H9 (cell line): ENCODE measurements at regions not wholly inside any gene's neighbourhood (a gene's known extent, or its start where the extent isn't known, plus 50 kb on each side); places are given as distances from the start of the nearest gene placed in this dataset.

Source experiments
- DNase-seq: peaks from one replicate; pipeline ENCODE4 v3.0.0-alpha.2; 2017
- H2AFZ ChIP-seq: one replicate; pipeline ENCODE4 v1.6.1; 2013; ENCODE audit warnings: mild to moderate bottlenecking, low read length, control low read depth, moderate library complexity
- H2AK5ac ChIP-seq: 2 replicates; pipeline ENCODE4 v1.6.1; 2013; ENCODE audit warnings: low read length, control low read depth, mixed read lengths; ENCODE audit not compliant: insufficient read length
- H2BK120ac ChIP-seq: one replicate; pipeline ENCODE4 v1.6.1; 2013; ENCODE audit warnings: low read depth, mild to moderate bottlenecking, low read length, control low read depth, inconsistent platforms; ENCODE audit not compliant: poor library complexity, severe bottlenecking
- H2BK12ac ChIP-seq: 2 replicates; pipeline ENCODE4 v1.6.1; 2013; ENCODE audit warnings: low read length, control low read depth, mixed read lengths, low read depth; ENCODE audit not compliant: insufficient read length
- H2BK15ac ChIP-seq: 2 replicates; pipeline ENCODE4 v1.6.1; 2013; ENCODE audit warnings: low read depth, low read length, control low read depth
- H2BK20ac ChIP-seq: one replicate; pipeline ENCODE4 v1.6.1; 2013; ENCODE audit warnings: low read depth, mild to moderate bottlenecking, low read length, control low read depth, inconsistent platforms; ENCODE audit not compliant: poor library complexity, severe bottlenecking
- H2BK5ac ChIP-seq: 2 replicates; pipeline ENCODE4 v1.6.1; 2013; ENCODE audit warnings: low read length, control low read depth, mixed read lengths; ENCODE audit not compliant: insufficient read length
- H3K14ac ChIP-seq: 2 replicates; pipeline ENCODE4 v1.6.1; 2013; ENCODE audit warnings: low read length, control low read depth; ENCODE audit not compliant: insufficient read depth
- H3K18ac ChIP-seq: 2 replicates; pipeline ENCODE4 v1.6.1; 2013; ENCODE audit warnings: low read depth, mild to moderate bottlenecking, mixed read lengths, low read length, control low read depth; ENCODE audit not compliant: insufficient read length
- H3K23ac ChIP-seq: 2 replicates; pipeline ENCODE4 v1.6.1; 2013; ENCODE audit warnings: low read length, control low read depth, mixed read lengths, low read depth; ENCODE audit not compliant: insufficient read length
- H3K23me2 ChIP-seq: 2 replicates; pipeline ENCODE4 v1.6.1; 2013; ENCODE audit warnings: low read depth, mild to moderate bottlenecking, mixed read lengths, low read length, control low read depth; ENCODE audit not compliant: insufficient read length, poor library complexity, severe bottlenecking
- H3K27ac ChIP-seq: 2 replicates; pipeline ENCODE4 v1.5.1; 2013; ENCODE audit warnings: low read length, control low read depth, mixed read lengths, low read depth; ENCODE audit not compliant: insufficient read length
- H3K27me3 ChIP-seq: 2 replicates; pipeline ENCODE4 v1.6.1; 2013; ENCODE audit warnings: low read length, control low read depth, inconsistent platforms; ENCODE audit not compliant: insufficient read depth
- H3K4ac ChIP-seq: 2 replicates; pipeline ENCODE4 v1.6.1; 2013; ENCODE audit warnings: low read depth, mild to moderate bottlenecking, control low read depth, inconsistent platforms, low read length, moderate library complexity
- H3K4me1 ChIP-seq: 2 replicates; pipeline ENCODE4 v1.6.1; 2013; ENCODE audit warnings: low read length, control low read depth, inconsistent platforms; ENCODE audit not compliant: insufficient read depth
- H3K4me2 ChIP-seq: 2 replicates; pipeline ENCODE4 v1.6.1; 2013; ENCODE audit warnings: low read length, control low read depth, mixed read lengths; ENCODE audit not compliant: insufficient read length, insufficient read depth
- H3K56ac ChIP-seq: 2 replicates; pipeline ENCODE4 v1.6.1; 2013; ENCODE audit warnings: low read depth, mild to moderate bottlenecking, mixed read lengths, low read length, control low read depth; ENCODE audit not compliant: insufficient read length
- H3K79me1 ChIP-seq: 2 replicates; pipeline ENCODE4 v1.6.1; 2013; ENCODE audit warnings: low read depth, mild to moderate bottlenecking, moderate library complexity, low read length, control low read depth, inconsistent platforms; ENCODE audit not compliant: insufficient read depth, poor library complexity, severe bottlenecking
- H3K79me2 ChIP-seq: 2 replicates; pipeline ENCODE4 v1.6.1; 2013; ENCODE audit warnings: low read length, control low read depth, inconsistent platforms; ENCODE audit not compliant: insufficient read depth
- H3K9ac ChIP-seq: 2 replicates; pipeline ENCODE4 v1.6.1; 2013; ENCODE audit warnings: low read length, control low read depth, mixed read lengths; ENCODE audit not compliant: insufficient read length; ENCODE audit errors: extremely low read depth
- H3K9me3 ChIP-seq: one replicate; pipeline ENCODE4 v1.6.1; 2013; ENCODE audit warnings: low read depth, low read length, inconsistent platforms; ENCODE audit not compliant: control insufficient read depth
- H3T11ph ChIP-seq: one replicate; pipeline ENCODE4 v1.6.1; 2013; ENCODE audit warnings: mild to moderate bottlenecking, low read length, control low read depth, inconsistent platforms
- H4K20me1 ChIP-seq: one replicate; pipeline ENCODE4 v1.6.1; 2013; ENCODE audit not compliant: control insufficient read depth, insufficient read length, insufficient read depth
- H4K5ac ChIP-seq: 2 replicates; pipeline ENCODE4 v1.6.1; 2013; ENCODE audit warnings: low read depth, mild to moderate bottlenecking, mixed read lengths, low read length, control low read depth; ENCODE audit not compliant: insufficient read length
- H4K8ac ChIP-seq: replicated peaks from 2 replicates; pipeline ENCODE4 v1.6.1; 2013; ENCODE audit warnings: low read length, control low read depth, mixed read lengths, low read depth; ENCODE audit not compliant: insufficient read length
- H4K91ac ChIP-seq: 2 replicates; pipeline ENCODE4 v1.6.1; 2013; ENCODE audit warnings: low read depth, mild to moderate bottlenecking, moderate library complexity, mixed read lengths, low read length, control low read depth; ENCODE audit not compliant: insufficient read length
- H3K27ac Mint-ChIP-seq, 3 experiments: 2 replicates in 2 of 3; 3 replicates in 1 of 3; pipeline ENCODE4 v1.8.0; 2020 to 2021; ENCODE audit warnings: mixed read lengths in 3 of 3, mild to moderate bottlenecking in 1 of 3, moderate library complexity in 1 of 3
- H3K27me3 Mint-ChIP-seq: 2 replicates; pipeline ENCODE4 v1.8.0; 2021; ENCODE audit warnings: low read depth, mild to moderate bottlenecking, moderate library complexity, mixed read lengths
- H3K36me3 Mint-ChIP-seq, 3 experiments: 2 replicates in 2 of 3; 3 replicates in 1 of 3; pipeline ENCODE4 v1.8.0; 2020 to 2021; ENCODE audit warnings: low read depth in 3 of 3, mixed read lengths in 3 of 3; ENCODE audit not compliant: insufficient read depth in 1 of 3
- H3K4me1 Mint-ChIP-seq, 2 experiments: 2 replicates each; pipeline ENCODE4 v1.8.0; 2020; ENCODE audit warnings: mixed read lengths in 2 of 2
- H3K4me3 Mint-ChIP-seq, 2 experiments: 2 replicates in 1 of 2; 3 replicates in 1 of 2; pipeline ENCODE4 v1.8.0; 2020 to 2021; ENCODE audit warnings: mild to moderate bottlenecking in 2 of 2, mixed read lengths in 2 of 2, moderate library complexity in 1 of 2
- H3K9me3 Mint-ChIP-seq, 2 experiments: 2 replicates in 1 of 2; 3 replicates in 1 of 2; pipeline ENCODE4 v1.8.0; 2020; ENCODE audit warnings: mild to moderate bottlenecking in 2 of 2, mixed read lengths in 2 of 2, moderate library complexity in 1 of 2
- WGBS: extraction: QIAGEN DNeasy Blood & Tissue Kit; methylation state at CpG from one replicate; pipeline ENCODE4 v1.1.7; 2013; ENCODE audit warnings: missing lambda C conversion rate, low lambda C conversion rate, mixed read lengths; ENCODE audit not compliant: insufficient read length; ENCODE audit errors: extremely low coverage; 5-methylcytosine and 5-hydroxymethylcytosine counted together
- TF ChIP-seq, protein P1 (sequence below): fragments of 200-600 bp; sonication (generic); conservative IDR thresholded peaks from 3 replicates; pipeline ENCODE4 v1.8.0; 2021; ENCODE audit warnings: antibody characterized with exemption, mild to moderate bottlenecking

DNA sequence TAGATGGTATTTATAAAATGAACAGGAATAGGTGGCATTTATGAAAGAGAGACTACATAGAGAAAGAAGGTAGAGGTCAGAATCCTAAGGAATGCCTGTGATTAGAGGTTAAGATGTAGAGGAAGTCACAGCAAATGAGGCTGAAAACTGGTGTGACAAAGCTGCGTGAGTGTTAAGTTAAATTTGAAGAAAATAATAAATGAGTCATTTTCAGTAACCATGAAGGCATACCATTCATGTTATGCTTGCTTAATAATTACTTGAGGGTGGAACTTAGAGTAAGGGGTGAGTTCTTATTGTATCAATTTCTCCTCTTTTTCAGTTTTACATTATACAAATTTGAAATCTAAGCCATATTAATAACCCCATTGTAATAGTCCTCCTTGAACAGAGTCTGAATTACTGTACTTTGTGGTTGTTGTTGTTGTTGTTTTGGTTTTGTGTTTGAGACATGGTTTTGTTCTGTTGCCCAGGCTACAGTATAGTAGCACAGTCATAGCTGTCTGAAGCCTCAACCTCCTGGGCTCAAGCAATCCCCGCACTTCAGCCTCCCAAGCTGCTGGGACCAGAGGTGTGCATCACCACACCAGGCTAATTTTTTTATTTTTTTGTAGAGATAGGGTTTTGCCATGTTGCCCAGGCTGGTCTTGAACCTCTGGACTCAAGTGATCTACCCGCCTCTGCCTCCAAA is 761.5 kb downstream of the GALC start:
- H4K5ac ChIP-seq, result no peak overlapping the region
- no peak overlapping the region for H3K27ac ChIP-seq
- no peak overlapping the region for H2BK20ac ChIP-seq
- no peak overlapping the region for H3K56ac ChIP-seq
- H4K20me1 ChIP-seq, result no peaks in the 10 kb centered on the region
- Mint-ChIP-seq H3K4me1 (peaks cover 23 to 45% of the 10 kb centered on the region in 2 experiments), H3K36me3 (peaks cover 10 to 18% (median 11%) of the 10 kb centered on the region in 3 experiments), H3K4me3 (no peak overlapping the region), H3K27me3 (peaks cover 2% of the 10 kb centered on the region; the same call in 1 of the 2 replicates), H3K27ac (no peak overlapping the region), H3K9me3 (peaks cover 12 to 16% of the 10 kb centered on the region in 2 experiments)
- no CpG with 5 or more reads among the region's 3 CpGs for WGBS
- no peak overlapping the region for H3K9ac ChIP-seq
- H3K79me1 ChIP-seq, result no peaks in the 10 kb centered on the region
- no peak overlapping the region for H3K4ac ChIP-seq
- no peak overlapping the region for H3K18ac ChIP-seq
- no peaks in the 10 kb centered on the region for H3K27me3 ChIP-seq
- no peak overlapping the region for H3K4me2 ChIP-seq
- no peak overlapping the region for H2BK15ac ChIP-seq
- H3K23ac ChIP-seq, result no peak overlapping the region
- DNase-seq, result no peak
- H4K8ac ChIP-seq, result no peak overlapping the region
- H2BK120ac ChIP-seq, result no peak overlapping the region
- no peak overlapping the region for H2BK5ac ChIP-seq
- TF ChIP-seq, protein P1, sequence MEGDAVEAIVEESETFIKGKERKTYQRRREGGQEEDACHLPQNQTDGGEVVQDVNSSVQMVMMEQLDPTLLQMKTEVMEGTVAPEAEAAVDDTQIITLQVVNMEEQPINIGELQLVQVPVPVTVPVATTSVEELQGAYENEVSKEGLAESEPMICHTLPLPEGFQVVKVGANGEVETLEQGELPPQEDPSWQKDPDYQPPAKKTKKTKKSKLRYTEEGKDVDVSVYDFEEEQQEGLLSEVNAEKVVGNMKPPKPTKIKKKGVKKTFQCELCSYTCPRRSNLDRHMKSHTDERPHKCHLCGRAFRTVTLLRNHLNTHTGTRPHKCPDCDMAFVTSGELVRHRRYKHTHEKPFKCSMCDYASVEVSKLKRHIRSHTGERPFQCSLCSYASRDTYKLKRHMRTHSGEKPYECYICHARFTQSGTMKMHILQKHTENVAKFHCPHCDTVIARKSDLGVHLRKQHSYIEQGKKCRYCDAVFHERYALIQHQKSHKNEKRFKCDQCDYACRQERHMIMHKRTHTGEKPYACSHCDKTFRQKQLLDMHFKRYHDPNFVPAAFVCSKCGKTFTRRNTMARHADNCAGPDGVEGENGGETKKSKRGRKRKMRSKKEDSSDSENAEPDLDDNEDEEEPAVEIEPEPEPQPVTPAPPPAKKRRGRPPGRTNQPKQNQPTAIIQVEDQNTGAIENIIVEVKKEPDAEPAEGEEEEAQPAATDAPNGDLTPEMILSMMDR, result no peak
- no peaks in the 10 kb centered on the region for H3K23me2 ChIP-seq
- no peak overlapping the region for H2AFZ ChIP-seq
- H3K9me3 ChIP-seq, result no peaks in the 10 kb centered on the region
- no peak overlapping the region for H2BK12ac ChIP-seq
- H3K14ac ChIP-seq, result no peak overlapping the region
- H4K91ac ChIP-seq, result no peak overlapping the region
- no peak overlapping the region for H2AK5ac ChIP-seq
- H3T11ph ChIP-seq, result no peak overlapping the region
- H3K79me2 ChIP-seq, result no peaks in the 10 kb centered on the region
- peaks cover 9% of the 10 kb centered on the region; the same call in 1 of the 2 replicates for H3K4me1 ChIP-seq
